C4-2B (cell line): ENCODE measurements at regions not wholly inside any gene's neighbourhood (a gene's known extent, or its start where the extent isn't known, plus 50 kb on each side); places are given as distances from the start of the nearest gene placed in this dataset.

Source experiments
- H3K27ac ChIP-seq: fragments of 450-650 bp; 2 replicates; pipeline ENCODE4 v1.5.1; 2017
- ZFX ChIP-seq: fragments of 450-650 bp; IDR thresholded peaks from 2 replicates; pipeline ENCODE4 v1.6.1; 2017
- TF ChIP-seq, protein P1 (sequence below): fragments of 450-650 bp; conservative IDR thresholded peaks from 2 replicates; pipeline ENCODE4 v1.5.1; 2017; ENCODE audit warnings: mild to moderate bottlenecking

DNA sequence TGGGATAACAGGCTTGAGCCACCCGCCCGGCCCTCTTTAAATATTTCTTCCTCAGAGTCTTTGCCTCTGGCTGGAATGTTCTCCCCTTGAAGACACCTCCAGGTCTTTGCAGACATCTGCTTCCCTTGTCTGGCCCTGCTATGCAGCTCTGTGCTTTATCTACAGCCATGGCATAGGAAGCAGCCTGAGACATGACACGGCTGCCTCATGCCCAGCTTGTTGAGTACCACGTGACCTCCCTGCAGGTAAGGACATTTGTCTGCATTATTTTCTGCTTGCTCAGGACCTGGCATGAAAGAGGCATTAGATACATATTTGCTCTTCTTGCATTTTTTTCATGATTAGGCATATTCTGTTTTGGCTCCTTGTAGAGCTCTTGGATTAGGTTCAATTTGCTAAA lies 113.8 kb upstream of the KLF6 start:
- peak overlapping the region; percentile 31 for H3K27ac ChIP-seq

DNA sequence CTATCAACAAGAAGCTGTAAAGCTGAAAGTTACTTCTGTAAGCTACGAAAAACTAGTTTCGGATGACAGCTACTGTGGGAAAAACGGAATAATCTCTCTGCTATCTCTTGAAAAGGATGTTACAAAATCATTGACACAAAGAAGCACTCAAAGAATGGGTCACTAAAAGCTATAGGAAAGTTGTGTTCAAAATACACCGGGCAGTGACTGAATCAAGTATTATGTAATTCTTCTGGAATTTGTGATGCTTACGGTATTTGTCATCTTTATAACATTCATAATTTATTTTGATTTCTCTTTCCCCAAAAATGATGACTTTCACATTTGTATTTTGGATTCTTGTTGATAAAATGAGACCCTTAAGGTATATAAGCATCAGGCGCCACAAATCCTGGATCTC lies 112.1 kb upstream of the KLF6 start:
- no peak overlapping the region for H3K27ac ChIP-seq
- TF ChIP-seq, protein P1, sequence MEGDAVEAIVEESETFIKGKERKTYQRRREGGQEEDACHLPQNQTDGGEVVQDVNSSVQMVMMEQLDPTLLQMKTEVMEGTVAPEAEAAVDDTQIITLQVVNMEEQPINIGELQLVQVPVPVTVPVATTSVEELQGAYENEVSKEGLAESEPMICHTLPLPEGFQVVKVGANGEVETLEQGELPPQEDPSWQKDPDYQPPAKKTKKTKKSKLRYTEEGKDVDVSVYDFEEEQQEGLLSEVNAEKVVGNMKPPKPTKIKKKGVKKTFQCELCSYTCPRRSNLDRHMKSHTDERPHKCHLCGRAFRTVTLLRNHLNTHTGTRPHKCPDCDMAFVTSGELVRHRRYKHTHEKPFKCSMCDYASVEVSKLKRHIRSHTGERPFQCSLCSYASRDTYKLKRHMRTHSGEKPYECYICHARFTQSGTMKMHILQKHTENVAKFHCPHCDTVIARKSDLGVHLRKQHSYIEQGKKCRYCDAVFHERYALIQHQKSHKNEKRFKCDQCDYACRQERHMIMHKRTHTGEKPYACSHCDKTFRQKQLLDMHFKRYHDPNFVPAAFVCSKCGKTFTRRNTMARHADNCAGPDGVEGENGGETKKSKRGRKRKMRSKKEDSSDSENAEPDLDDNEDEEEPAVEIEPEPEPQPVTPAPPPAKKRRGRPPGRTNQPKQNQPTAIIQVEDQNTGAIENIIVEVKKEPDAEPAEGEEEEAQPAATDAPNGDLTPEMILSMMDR, result no peak

More for the DNA sequence above, 113.8 kb upstream of the KLF6 start:
- TF ChIP-seq, protein P1, result no peak
- TF ChIP-seq ZFX, result no peak

DNA sequence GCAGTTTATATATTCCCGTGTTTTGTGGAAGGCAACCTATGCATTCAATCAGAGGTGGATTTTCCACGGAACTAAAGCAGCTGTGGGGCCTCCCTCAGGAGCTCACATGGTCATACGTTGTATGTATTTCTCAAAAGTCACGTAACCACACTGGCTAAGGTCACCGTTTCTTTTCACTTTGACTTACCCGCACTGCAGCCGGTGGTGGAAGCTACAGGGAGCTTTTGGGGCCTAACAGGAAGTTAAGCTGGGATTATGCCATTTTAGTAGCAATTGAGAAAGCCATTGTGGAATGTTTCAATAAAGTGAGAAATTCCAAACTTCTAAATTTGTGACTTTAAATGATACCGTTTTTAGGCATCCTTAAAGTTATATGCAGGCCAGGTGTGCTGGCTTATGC lies 111.2 kb upstream of the KLF6 start:
- TF ChIP-seq, protein P1, result no peak
- TF ChIP-seq ZFX, result no peak

DNA sequence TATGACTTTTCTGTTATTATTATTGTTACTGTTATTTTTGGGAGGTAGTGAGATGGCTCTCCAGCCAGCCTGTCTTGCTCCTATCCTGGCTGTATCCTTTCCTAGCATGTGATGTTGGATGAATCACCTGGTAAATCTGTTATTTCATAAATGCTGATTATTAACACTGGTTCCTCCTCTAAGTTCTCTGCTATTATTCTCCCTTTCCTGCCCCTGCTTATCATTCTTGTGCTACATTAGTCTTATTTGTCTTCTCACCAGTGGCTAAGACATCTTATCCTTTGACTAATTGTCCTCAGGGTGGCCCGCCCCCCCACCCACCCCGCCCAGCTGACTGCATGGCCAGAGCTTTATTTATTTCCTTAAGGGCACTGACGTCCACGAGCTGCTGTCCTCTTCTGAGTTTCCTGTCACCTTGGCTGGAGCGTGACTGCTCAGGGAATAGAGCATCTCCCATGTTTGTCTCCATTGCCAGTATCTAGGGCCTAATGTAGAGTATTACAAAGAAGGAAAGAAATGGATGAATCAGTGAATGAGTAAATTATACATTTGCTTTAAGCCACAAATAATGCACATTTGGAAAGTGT lies 110.1 kb upstream of the KLF6 start:
- H3K27ac ChIP-seq, result no peak overlapping the region
- TF ChIP-seq, protein P1, result no peak
- TF ChIP-seq ZFX, result no peak

More for the DNA sequence above, 111.2 kb upstream of the KLF6 start:
- H3K27ac ChIP-seq, result no peak overlapping the region

DNA sequence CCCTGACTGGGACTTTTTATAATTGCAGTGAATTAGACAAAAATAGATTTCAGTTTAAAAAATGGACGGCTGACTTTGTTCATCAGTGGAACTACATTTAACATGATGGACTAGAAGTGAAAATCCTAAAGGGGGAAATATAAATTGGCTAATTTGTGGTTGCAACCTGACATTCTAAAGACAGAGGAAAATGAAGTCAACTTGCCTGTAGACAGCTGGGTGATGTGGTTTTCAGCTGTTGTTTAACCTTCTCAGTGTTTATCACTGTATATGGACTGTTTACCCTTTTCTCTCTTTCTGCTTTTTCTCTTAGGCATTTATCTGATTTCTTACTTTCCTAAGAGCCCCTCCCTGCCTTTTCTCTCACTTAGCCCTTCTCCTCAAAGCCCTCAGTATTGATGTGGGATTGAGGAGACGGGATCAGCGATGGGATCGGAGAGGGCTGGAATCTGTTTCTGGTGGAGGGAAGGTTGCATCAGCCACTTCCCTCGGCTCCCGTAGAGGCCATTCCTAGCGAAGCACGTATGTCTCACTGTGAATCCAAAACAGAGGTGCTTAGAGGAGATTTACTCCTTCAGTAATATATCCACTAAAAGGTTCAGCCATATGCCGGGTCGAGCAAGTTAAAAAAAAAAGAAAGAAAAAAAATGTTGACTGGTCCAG lies 109.0 kb upstream of the KLF6 start:
- TF ChIP-seq, protein P1, result no peak
- TF ChIP-seq ZFX, result no peak
- no peak overlapping the region for H3K27ac ChIP-seq

DNA sequence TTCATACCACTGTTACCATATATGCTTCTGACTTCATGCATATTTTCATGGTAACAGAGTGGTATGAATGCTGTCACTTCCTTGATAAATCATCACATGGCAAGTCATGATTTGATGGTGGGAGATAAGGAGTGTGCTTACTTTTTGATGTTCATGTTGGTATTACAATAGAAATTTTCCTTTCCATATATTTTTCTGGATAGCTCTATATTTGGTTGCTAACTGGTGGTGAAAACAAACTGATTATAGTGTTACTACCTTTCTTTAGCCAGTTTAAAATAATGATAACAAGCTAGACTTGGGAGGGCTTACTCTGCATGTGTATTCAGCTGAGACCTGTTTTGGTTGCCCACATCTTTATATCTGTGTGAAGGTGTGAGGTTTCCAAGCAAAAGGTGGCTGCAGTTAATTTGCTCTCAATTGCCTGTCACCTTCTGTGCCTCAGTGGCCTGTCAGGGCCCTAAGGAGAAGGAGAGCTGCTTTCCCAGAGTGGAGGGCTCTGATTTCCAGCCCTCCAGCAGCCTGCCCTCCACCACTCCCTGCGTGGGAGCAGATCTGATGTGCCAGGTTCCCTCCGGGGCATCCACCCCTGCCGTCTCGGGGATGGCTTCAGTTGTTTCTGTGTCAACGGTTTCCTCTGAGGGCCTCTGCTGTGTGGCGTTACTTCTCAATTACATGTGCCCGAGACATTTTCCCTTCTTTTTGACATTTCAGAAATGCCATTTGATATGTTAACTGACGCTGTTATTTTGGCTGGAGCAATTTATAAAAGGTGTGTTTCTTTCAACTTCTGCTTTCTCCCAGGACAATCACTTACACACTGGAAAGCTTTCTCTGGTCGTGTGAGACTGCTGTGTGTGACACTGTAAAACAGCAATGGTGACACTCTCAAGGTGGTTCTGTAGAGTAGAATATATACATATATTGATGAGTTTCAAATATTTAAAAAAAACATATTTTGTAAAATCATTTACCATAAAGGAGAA lies 107.7 kb upstream of the KLF6 start:
- no peak for TF ChIP-seq ZFX
- TF ChIP-seq, protein P1, result no peak
- no peak overlapping the region for H3K27ac ChIP-seq

DNA sequence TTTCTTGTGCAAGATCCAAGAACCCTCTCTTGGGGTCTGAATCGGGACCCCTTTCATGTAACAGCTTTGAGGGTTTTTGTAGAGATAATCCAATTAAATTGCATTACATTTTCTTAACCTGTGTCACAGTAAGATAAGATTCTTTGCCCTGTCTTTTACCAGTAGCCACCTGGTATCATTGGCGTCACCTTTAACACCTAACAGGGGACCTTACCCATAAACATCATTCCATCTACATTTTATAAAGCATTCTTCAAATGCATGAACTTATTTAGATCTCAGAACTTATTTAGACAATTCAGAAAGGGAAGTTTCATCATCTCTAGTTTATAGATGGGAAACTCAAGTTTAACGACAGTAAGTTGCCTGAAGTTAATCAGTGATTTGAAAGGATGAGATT lies 106.4 kb upstream of the KLF6 start:
- TF ChIP-seq, protein P1, result no peak
- TF ChIP-seq ZFX, result no peak
- no peak overlapping the region for H3K27ac ChIP-seq
